ENCODE measurements at regions not wholly inside any gene's neighbourhood (a gene's known extent, or its start where the extent isn't known, plus 50 kb on each side); places are given as distances from the start of the nearest gene placed in this dataset.

DNA sequence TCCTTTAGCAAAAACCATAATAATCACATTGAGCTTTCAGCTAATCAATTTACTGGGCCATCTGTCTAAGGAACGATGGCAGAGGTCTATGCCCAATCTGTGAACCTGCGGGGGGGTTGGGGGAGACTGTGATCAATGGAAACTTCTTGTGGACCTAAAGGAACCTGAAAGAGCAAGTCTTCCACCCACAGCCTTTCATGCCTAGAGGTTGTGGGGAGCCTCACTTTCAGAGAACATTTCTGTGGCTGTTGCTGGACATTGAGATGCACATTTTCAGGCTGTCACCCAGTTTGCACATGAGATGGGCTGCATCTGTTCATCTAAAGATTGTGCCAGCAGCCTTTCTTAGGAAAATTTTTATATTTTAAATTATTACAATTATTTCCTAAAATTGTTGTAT lies 310.0 kb upstream of the SPTLC3 start:
- H3K4me3 ChIP-seq (ENCODE audit: low read depth, low read length) = no peak overlapping the region
- TF ChIP-seq, protein P1, sequence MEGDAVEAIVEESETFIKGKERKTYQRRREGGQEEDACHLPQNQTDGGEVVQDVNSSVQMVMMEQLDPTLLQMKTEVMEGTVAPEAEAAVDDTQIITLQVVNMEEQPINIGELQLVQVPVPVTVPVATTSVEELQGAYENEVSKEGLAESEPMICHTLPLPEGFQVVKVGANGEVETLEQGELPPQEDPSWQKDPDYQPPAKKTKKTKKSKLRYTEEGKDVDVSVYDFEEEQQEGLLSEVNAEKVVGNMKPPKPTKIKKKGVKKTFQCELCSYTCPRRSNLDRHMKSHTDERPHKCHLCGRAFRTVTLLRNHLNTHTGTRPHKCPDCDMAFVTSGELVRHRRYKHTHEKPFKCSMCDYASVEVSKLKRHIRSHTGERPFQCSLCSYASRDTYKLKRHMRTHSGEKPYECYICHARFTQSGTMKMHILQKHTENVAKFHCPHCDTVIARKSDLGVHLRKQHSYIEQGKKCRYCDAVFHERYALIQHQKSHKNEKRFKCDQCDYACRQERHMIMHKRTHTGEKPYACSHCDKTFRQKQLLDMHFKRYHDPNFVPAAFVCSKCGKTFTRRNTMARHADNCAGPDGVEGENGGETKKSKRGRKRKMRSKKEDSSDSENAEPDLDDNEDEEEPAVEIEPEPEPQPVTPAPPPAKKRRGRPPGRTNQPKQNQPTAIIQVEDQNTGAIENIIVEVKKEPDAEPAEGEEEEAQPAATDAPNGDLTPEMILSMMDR (IDR thresholded peaks at IDR 0.05; ENCODE audit: insufficient read depth, low read length, poor library complexity, severe bottlenecking) = no peak
- no peaks in the 10 kb centered on the region for H3K27me3 ChIP-seq (ENCODE audit: control insufficient read depth, insufficient read depth, low read length)
- no peaks in the 10 kb centered on the region for H3K36me3 ChIP-seq (ENCODE audit: control insufficient read depth, insufficient read depth, low read length)
- no peak for DNase-seq (ENCODE audit: low read depth)

DNA sequence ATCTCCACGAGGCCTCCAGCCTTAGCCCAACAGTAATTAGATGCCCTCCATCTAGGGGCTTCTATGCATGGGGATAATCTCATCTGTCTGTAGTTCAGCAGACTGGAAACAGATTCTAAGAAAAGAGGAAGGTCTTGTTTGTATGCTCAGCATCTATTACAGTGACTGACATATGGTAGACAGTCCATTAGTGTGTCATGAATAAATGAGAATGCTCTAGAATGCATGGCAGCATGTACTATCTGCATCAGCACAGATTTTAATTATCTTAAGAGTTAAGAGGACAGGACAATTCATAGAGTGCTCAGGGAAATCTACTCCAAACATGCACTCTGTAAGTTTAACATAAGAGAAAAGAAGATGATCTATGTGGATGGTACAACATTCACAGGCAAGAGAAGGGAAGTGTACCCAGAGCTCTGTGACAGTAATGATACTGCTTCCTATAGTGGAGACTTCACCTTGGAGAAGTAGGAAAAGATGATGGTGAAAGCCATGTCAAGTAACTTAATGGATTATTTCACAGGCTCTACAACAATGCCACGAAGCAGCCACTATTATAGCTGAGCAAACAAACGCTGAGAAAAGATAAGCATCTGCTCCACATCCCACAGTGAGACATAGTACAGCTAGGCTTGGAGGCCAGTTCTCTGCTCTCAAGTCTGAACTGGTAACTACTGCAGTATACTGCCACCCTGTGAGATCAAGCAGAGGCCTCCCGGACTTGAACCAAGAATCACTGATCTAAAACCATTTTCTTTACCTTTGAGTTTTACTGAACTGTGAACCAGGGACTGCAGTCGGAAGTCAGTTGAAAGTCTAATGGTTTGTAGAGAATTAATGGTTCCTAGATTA lies 309.2 kb upstream of the SPTLC3 start:
- no peaks in the 10 kb centered on the region for H3K36me3 ChIP-seq (ENCODE audit: control insufficient read depth, insufficient read depth, low read length)
- DNase-seq (ENCODE audit: low read depth) = no peak
- no peaks in the 10 kb centered on the region for H3K27me3 ChIP-seq (ENCODE audit: control insufficient read depth, insufficient read depth, low read length)
- no peak overlapping the region for H3K4me3 ChIP-seq (ENCODE audit: low read depth, low read length)
- TF ChIP-seq, protein P1 (IDR thresholded peaks at IDR 0.05; ENCODE audit: insufficient read depth, low read length, poor library complexity, severe bottlenecking) = no peak

DNA sequence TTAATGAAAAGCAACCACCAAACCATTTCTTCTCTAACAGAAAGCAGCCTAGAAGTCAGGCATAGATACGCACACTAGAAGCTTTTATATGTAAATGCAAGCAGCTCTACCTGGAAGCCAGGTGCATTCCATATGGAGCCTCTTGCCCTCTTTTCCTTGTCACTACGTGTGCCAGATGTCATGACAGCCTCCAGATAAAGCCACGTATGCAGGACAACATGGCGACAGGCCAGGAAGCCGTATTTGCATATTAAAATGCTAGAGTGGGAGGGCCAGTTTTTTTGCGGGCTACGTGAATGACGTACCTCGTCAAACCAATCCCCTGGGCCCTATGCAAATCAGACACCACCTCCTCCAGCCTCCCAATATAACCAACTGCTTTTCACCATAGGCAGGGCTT lies 308.1 kb upstream of the SPTLC3 start:
- Histone ChIP-seq H3K36me3 (ENCODE audit: control insufficient read depth, insufficient read depth, low read length) (no peaks in the 10 kb centered on the region), H3K27me3 (ENCODE audit: control insufficient read depth, insufficient read depth, low read length) (no peaks in the 10 kb centered on the region), H3K4me3 (ENCODE audit: low read depth, low read length) (no peak overlapping the region)
- no peak for DNase-seq (ENCODE audit: low read depth)
- TF ChIP-seq, protein P1 (IDR thresholded peaks at IDR 0.05; ENCODE audit: insufficient read depth, low read length, poor library complexity, severe bottlenecking) = no peak

DNA sequence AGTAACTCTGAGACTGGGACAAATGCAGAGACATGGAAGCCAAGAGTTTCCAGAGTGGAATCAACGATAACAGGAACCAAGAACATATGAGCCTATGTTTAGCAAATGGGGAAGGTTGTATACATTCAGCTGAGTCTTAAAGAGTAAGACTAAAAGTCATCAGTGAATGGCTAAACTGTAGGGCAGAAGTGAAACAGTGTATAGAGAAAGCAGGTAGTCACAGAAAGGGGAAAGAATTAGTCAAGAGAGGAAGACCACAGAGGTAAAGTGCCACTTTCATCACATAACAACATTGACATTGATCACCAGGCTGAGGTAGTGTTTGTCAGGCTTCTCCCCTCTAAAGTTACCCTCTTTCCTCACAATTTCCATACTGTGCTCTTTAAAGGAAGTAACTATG lies 306.5 kb upstream of the SPTLC3 start:
- H3K36me3 ChIP-seq (ENCODE audit: control insufficient read depth, insufficient read depth, low read length) = no peaks in the 10 kb centered on the region
- no peak overlapping the region for H3K4me3 ChIP-seq (ENCODE audit: low read depth, low read length)
- DNase-seq (ENCODE audit: low read depth) = no peak
- TF ChIP-seq, protein P1 (IDR thresholded peaks at IDR 0.05; ENCODE audit: insufficient read depth, low read length, poor library complexity, severe bottlenecking) = no peak
- no peaks in the 10 kb centered on the region for H3K27me3 ChIP-seq (ENCODE audit: control insufficient read depth, insufficient read depth, low read length)

DNA sequence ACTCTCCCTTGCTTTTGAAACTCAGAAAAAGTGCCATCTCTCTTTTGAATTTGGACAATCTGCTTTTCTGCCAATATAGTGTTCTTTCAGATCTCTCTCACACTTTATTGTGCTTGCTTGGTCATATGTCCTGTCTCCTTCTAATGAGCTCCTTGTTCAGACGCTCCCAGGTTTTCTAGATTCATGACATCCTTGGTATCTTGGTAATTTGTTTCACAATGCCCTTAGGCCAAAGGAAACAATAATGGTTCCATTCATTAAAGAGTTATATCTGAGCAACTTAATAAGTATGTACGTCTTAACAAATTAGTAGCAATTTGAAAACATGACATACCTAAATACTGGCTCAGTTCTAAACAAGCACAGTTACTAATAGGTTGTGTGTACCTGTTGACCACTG lies 293.4 kb upstream of the SPTLC3 start:
- Histone ChIP-seq H3K36me3 (ENCODE audit: control insufficient read depth, insufficient read depth, low read length) (no peaks in the 10 kb centered on the region), H3K4me3 (ENCODE audit: low read depth, low read length) (no peak overlapping the region), H3K27me3 (ENCODE audit: control insufficient read depth, insufficient read depth, low read length) (no peaks in the 10 kb centered on the region)
- DNase-seq (ENCODE audit: low read depth) = no peak
- TF ChIP-seq, protein P1 (IDR thresholded peaks at IDR 0.05; ENCODE audit: insufficient read depth, low read length, poor library complexity, severe bottlenecking) = no peak
